HepG2 (cell line): ENCODE measurements at regions not wholly inside any gene's neighbourhood (a gene's known extent, or its start where the extent isn't known, plus 50 kb on each side); places are given as distances from the start of the nearest gene placed in this dataset.

Experiments used
- EHMT2 ChIP-seq: fragments of 200-600 bp; sonication (generic); IDR thresholded peaks from 2 replicates; pipeline ENCODE4 v1.7.0; 2017; ENCODE audit warnings: antibody characterized with exemption, low read depth, low read length, borderline replicate concordance
- FOSL1 ChIP-seq: sonication (generic); formaldehyde crosslinking; IDR thresholded peaks from 2 replicates; pipeline ENCODE4 v1.9.0; 2021; ENCODE audit warnings: missing genetic modification reagents, borderline replicate concordance
- MED1 ChIP-seq: sonication (generic); formaldehyde crosslinking; IDR thresholded peaks from 2 replicates; pipeline ENCODE4 v1.4.0; 2020; ENCODE audit warnings: missing genetic modification reagents
- RAD51 ChIP-seq: fragments of 450-650 bp; IDR thresholded peaks from 2 replicates; pipeline ENCODE4 v1.6.1; 2016; ENCODE audit warnings: borderline replicate concordance
- SMC3 ChIP-seq: IDR thresholded peaks from 2 replicates; pipeline ENCODE4 v1.6.1; 2011; ENCODE audit warnings: low read length, improper control_type of control experiment
- ZNF235 ChIP-seq: sonication (generic); formaldehyde crosslinking; IDR thresholded peaks from 2 replicates; pipeline ENCODE4 v1.8.1; 2023; ENCODE audit warnings: mild to moderate bottlenecking, missing genetic modification reagents, borderline replicate concordance
- ZNF276 ChIP-seq: sonication (generic); formaldehyde crosslinking; IDR thresholded peaks from 2 replicates; pipeline ENCODE4 v1.4.0; 2020; ENCODE audit warnings: mild to moderate bottlenecking, low read depth, missing genetic modification reagents
- ZNF687 ChIP-seq: sonication (generic); formaldehyde crosslinking; IDR thresholded peaks from 2 replicates; pipeline ENCODE4 v1.5.1; 2020; ENCODE audit warnings: mild to moderate bottlenecking, missing genetic modification reagents, moderate library complexity

- TF ChIP-seq MED1 (CRISPR knock-in tag) (peak; percentile 66), ZNF687 (CRISPR knock-in tag) (no peak), SMC3 (peak; percentile 11; the same call in 1 of the 2 replicates), ZNF235 (CRISPR knock-in tag) (no peak), EHMT2 (peak; percentile 80; the same call in 1 of the 2 replicates), FOSL1 (CRISPR knock-in tag) (peak; percentile 40; the same call in 1 of the 2 replicates), RAD51 (no peak), ZNF276 (CRISPR knock-in tag) (no peak)
- TF ChIP-seq, all 625 proteins: peak for 90
These were observed 500.6 kb downstream of the KIF4B start (continued) for GRCh38 chr5:155514105-155514563.
